Epithelial cell of esophagus (primary cell): ENCODE measurements at regions not wholly inside any gene's neighbourhood (a gene's known extent, or its start where the extent isn't known, plus 50 kb on each side); places are given as distances from the start of the nearest gene placed in this dataset.
"Not testable (repeated sequence)": the region's sequence is repeated elsewhere in the genome, so short reads cannot be mapped to it uniquely, and the experiment has no call there.

ENCODE experiments used
- DNase-seq: peaks from one replicate; pipeline ENCODE4 v3.0.0; 2010; ENCODE audit warnings: low read depth
- H3K4me3 ChIP-seq: 2 replicates; pipeline ENCODE4 v1.5.1; 2011; ENCODE audit warnings: mild to moderate bottlenecking, low read length, control low read depth

- not testable (repeated sequence) for H3K4me3 ChIP-seq, DNase-seq
Measured at GRCh38 chr1:143850637-143851036, 121.1 kb downstream of the FAM72C start.

- DNase-seq, H3K4me3 ChIP-seq: not testable (repeated sequence)
Measured at GRCh38 chr1:143848859-143849258, 122.9 kb downstream of the FAM72C start.

GRCh38 chr1:143845193-143845592, 126.6 kb downstream of the FAM72C start:
- not testable (repeated sequence) for H3K4me3 ChIP-seq, DNase-seq

GRCh38 chr1:143842058-143842457, 129.7 kb downstream of the FAM72C start:
- not testable (repeated sequence) for H3K4me3 ChIP-seq, DNase-seq

GRCh38 chr1:143839182-143839581, 132.6 kb downstream of the FAM72C start:
- not testable (repeated sequence) for DNase-seq, H3K4me3 ChIP-seq

- not testable (repeated sequence) for DNase-seq, H3K4me3 ChIP-seq
Measured at GRCh38 chr1:143838598-143838929, 133.2 kb downstream of the FAM72C start.

- H3K4me3 ChIP-seq, DNase-seq: not testable (repeated sequence)
Measured at GRCh38 chr1:143837924-143838597, 133.7 kb downstream of the FAM72C start.

GRCh38 chr1:143833376-143833775, 138.4 kb downstream of the FAM72C start:
- not testable (repeated sequence) for H3K4me3 ChIP-seq, DNase-seq

GRCh38 chr1:143832379-143832716, 139.4 kb downstream of the FAM72C start:
- DNase-seq: not testable (repeated sequence)

GRCh38 chr1:143831479-143832378, 140.1 kb downstream of the FAM72C start:
- not testable (repeated sequence) for H3K4me3 ChIP-seq, DNase-seq

More at GRCh38 chr1:143832379-143832716, 139.4 kb downstream of the FAM72C start:
- not testable (repeated sequence) for H3K4me3 ChIP-seq

GRCh38 chr1:143826162-143826561, 145.6 kb downstream of the FAM72C start:
- not testable (repeated sequence) for DNase-seq, H3K4me3 ChIP-seq

GRCh38 chr1:143824266-143824665, 147.5 kb downstream of the FAM72C start:
- not testable (repeated sequence) for DNase-seq, H3K4me3 ChIP-seq

- not testable (repeated sequence) for DNase-seq, H3K4me3 ChIP-seq
Measured at GRCh38 chr1:143820058-143820457, 151.7 kb downstream of the FAM72C start.

- H3K4me3 ChIP-seq, DNase-seq: not testable (repeated sequence)
Measured at GRCh38 chr1:143816369-143816768, 155.4 kb downstream of the FAM72C start.

GRCh38 chr1:143805374-143805773, 166.4 kb downstream of the FAM72C start:
- DNase-seq, H3K4me3 ChIP-seq: not testable (repeated sequence)

GRCh38 chr1:143804707-143805356, 167.0 kb downstream of the FAM72C start:
- DNase-seq: not testable (repeated sequence)
- H3K4me3 ChIP-seq: peak overlapping the region; percentile 7

- DNase-seq: peak; percentile 33
- peak overlapping the region; percentile 42 for H3K4me3 ChIP-seq
Measured at GRCh38 chr1:143803927-143804411, 167.8 kb downstream of the FAM72C start.

- not testable (repeated sequence) for H3K4me3 ChIP-seq, DNase-seq
Measured at GRCh38 chr1:143803095-143803494, 168.7 kb downstream of the FAM72C start.

GRCh38 chr1:143799568-143800187, 172.1 kb downstream of the FAM72C start:
- H3K4me3 ChIP-seq, DNase-seq: not testable (repeated sequence)
